Activated T-helper 2 cell treated with anti-CD3 and anti-CD28 coated beads, Interferon-gamma antibody, Interleukin-2, Interleukin-4, amounts not matched to agents 10 μg/mL and 5 μg/mL and 100 μg/mL, durations not matched to agents 14 hours and 24 hours and 36 hours (primary cell): ENCODE measurements at regions not wholly inside any gene's neighbourhood (a gene's known extent, or its start where the extent isn't known, plus 50 kb on each side); places are given as distances from the start of the nearest gene placed in this dataset.

ENCODE experiments used
- DNase-seq: peaks from one replicate; pipeline ENCODE4 v3.0.0; 2021; ENCODE audit warnings: low spot score
- H3K27ac Mint-ChIP-seq: one replicate; pipeline ENCODE4 v1.8.0; 2021; ENCODE audit warnings: mixed read lengths
- H3K27me3 Mint-ChIP-seq: one replicate; pipeline ENCODE4 v1.8.0; 2021; ENCODE audit warnings: low read depth, mixed read lengths
- H3K36me3 Mint-ChIP-seq: one replicate; pipeline ENCODE4 v1.8.0; 2021; ENCODE audit warnings: low read depth, mixed read lengths
- H3K4me1 Mint-ChIP-seq: one replicate; pipeline ENCODE4 v1.8.0; 2021; ENCODE audit warnings: low read depth, mixed read lengths
- H3K4me3 Mint-ChIP-seq: one replicate; pipeline ENCODE4 v1.8.0; 2021; ENCODE audit warnings: low read depth, mild to moderate bottlenecking, moderate library complexity, mixed read lengths
- H3K9me3 Mint-ChIP-seq: one replicate; pipeline ENCODE4 v1.8.0; 2021; ENCODE audit warnings: mixed read lengths
- intact Hi-C: fragments of 100-400 bp; cut with micrococcal nuclease; formaldehyde crosslinking; loops from one replicate; pipeline ENCODE4 v1.15.1; 2023

GRCh38 chr5:92981001-92981400 lies 600.0 kb downstream of the NR2F1-AS1 start:
- Mint-ChIP-seq H3K4me3 (no peak overlapping the region), H3K9me3 (peaks cover 7% of the 10 kb centered on the region), H3K4me1 (no peaks in the 10 kb centered on the region), H3K36me3 (no peaks in the 10 kb centered on the region), H3K27ac (no peak overlapping the region), H3K27me3 (no peaks in the 10 kb centered on the region)
- no peak for DNase-seq
- intact Hi-C loops: no loop called here

- H3K9me3 Mint-ChIP-seq: peaks cover 7% of the 10 kb centered on the region
- no peaks in the 10 kb centered on the region for H3K36me3 Mint-ChIP-seq
- intact Hi-C loops: no loop called here
- no peaks in the 10 kb centered on the region for H3K4me1 Mint-ChIP-seq
- no peaks in the 10 kb centered on the region for H3K27me3 Mint-ChIP-seq
- no peak overlapping the region for H3K27ac Mint-ChIP-seq
- H3K4me3 Mint-ChIP-seq: no peak overlapping the region
- DNase-seq: no peak
These were observed 600.5 kb downstream of the NR2F1-AS1 start for GRCh38 chr5:92980491-92980890.

GRCh38 chr5:92979716-92980115 lies 601.3 kb downstream of the NR2F1-AS1 start:
- H3K27ac Mint-ChIP-seq: no peak overlapping the region
- peaks cover 2% of the 10 kb centered on the region for H3K9me3 Mint-ChIP-seq
- intact Hi-C loops: no loop called here
- no peak overlapping the region for H3K4me3 Mint-ChIP-seq
- H3K4me1 Mint-ChIP-seq: no peaks in the 10 kb centered on the region
- H3K36me3 Mint-ChIP-seq: no peaks in the 10 kb centered on the region
- DNase-seq: no peak
- H3K27me3 Mint-ChIP-seq: no peaks in the 10 kb centered on the region

GRCh38 chr5:92977846-92978540 lies 603.0 kb downstream of the NR2F1-AS1 start:
- Mint-ChIP-seq H3K27ac (no peak overlapping the region), H3K27me3 (no peaks in the 10 kb centered on the region), H3K4me3 (no peak overlapping the region), H3K36me3 (no peaks in the 10 kb centered on the region), H3K4me1 (no peaks in the 10 kb centered on the region), H3K9me3 (no peaks in the 10 kb centered on the region)
- intact Hi-C loops: no loop called here
- no peak for DNase-seq

GRCh38 chr5:92976156-92976555 lies 604.9 kb downstream of the NR2F1-AS1 start:
- Mint-ChIP-seq H3K27me3 (no peaks in the 10 kb centered on the region), H3K9me3 (no peaks in the 10 kb centered on the region), H3K36me3 (no peaks in the 10 kb centered on the region), H3K4me1 (no peaks in the 10 kb centered on the region), H3K27ac (no peak overlapping the region), H3K4me3 (no peak overlapping the region)
- intact Hi-C loops: no loop called here
- DNase-seq: no peak

- no peak for DNase-seq
- Mint-ChIP-seq H3K4me1 (no peaks in the 10 kb centered on the region), H3K36me3 (no peaks in the 10 kb centered on the region), H3K27ac (no peak overlapping the region), H3K9me3 (no peaks in the 10 kb centered on the region), H3K27me3 (no peaks in the 10 kb centered on the region), H3K4me3 (no peak overlapping the region)
- intact Hi-C loops: no loop called here
These were observed 611.2 kb downstream of the NR2F1-AS1 start for GRCh38 chr5:92969781-92970237.

GRCh38 chr5:92969191-92969780 lies 611.7 kb downstream of the NR2F1-AS1 start:
- Mint-ChIP-seq H3K36me3 (no peaks in the 10 kb centered on the region), H3K9me3 (no peaks in the 10 kb centered on the region), H3K4me1 (no peaks in the 10 kb centered on the region), H3K27ac (no peak overlapping the region), H3K27me3 (no peaks in the 10 kb centered on the region), H3K4me3 (no peak overlapping the region)
- DNase-seq: no peak
- intact Hi-C loops: no loop called here

- intact Hi-C loops: no loop called here
- no peaks in the 10 kb centered on the region for H3K36me3 Mint-ChIP-seq
These were observed 617.2 kb downstream of the NR2F1-AS1 start for GRCh38 chr5:92963800-92964199.

GRCh38 chr5:92962752-92963151 lies 618.3 kb downstream of the NR2F1-AS1 start:
- H3K36me3 Mint-ChIP-seq: no peaks in the 10 kb centered on the region
- no peaks in the 10 kb centered on the region for H3K9me3 Mint-ChIP-seq
- no peaks in the 10 kb centered on the region for H3K27me3 Mint-ChIP-seq
- no peak overlapping the region for H3K27ac Mint-ChIP-seq
- no peaks in the 10 kb centered on the region for H3K4me1 Mint-ChIP-seq
- no peak overlapping the region for H3K4me3 Mint-ChIP-seq
- no peak for DNase-seq
- intact Hi-C loops: no loop called here

More at GRCh38 chr5:92963800-92964199, 617.2 kb downstream of the NR2F1-AS1 start:
- no peak for DNase-seq
- no peaks in the 10 kb centered on the region for H3K27me3 Mint-ChIP-seq
- H3K27ac Mint-ChIP-seq: no peak overlapping the region
- no peaks in the 10 kb centered on the region for H3K4me1 Mint-ChIP-seq
- no peak overlapping the region for H3K4me3 Mint-ChIP-seq
- no peaks in the 10 kb centered on the region for H3K9me3 Mint-ChIP-seq

GRCh38 chr5:92956886-92957285 lies 624.1 kb downstream of the NR2F1-AS1 start:
- no peaks in the 10 kb centered on the region for H3K27me3 Mint-ChIP-seq
- no peaks in the 10 kb centered on the region for H3K4me1 Mint-ChIP-seq
- no peaks in the 10 kb centered on the region for H3K36me3 Mint-ChIP-seq
- DNase-seq: no peak
- H3K27ac Mint-ChIP-seq: no peak overlapping the region
- peaks cover 32% of the 10 kb centered on the region for H3K9me3 Mint-ChIP-seq
- intact Hi-C loops: no loop called here
- H3K4me3 Mint-ChIP-seq: no peak overlapping the region

GRCh38 chr5:92952243-92952642 lies 628.8 kb downstream of the NR2F1-AS1 start:
- intact Hi-C loops: no loop called here
- Mint-ChIP-seq H3K27me3 (no peaks in the 10 kb centered on the region), H3K9me3 (peaks cover 49% of the 10 kb centered on the region), H3K27ac (no peak overlapping the region), H3K4me3 (no peak overlapping the region), H3K36me3 (no peaks in the 10 kb centered on the region), H3K4me1 (no peaks in the 10 kb centered on the region)
- no peak for DNase-seq

- no peaks in the 10 kb centered on the region for H3K4me1 Mint-ChIP-seq
- no peak overlapping the region for H3K27ac Mint-ChIP-seq
- H3K9me3 Mint-ChIP-seq: peaks cover 49% of the 10 kb centered on the region
- intact Hi-C loops: no loop called here
- no peaks in the 10 kb centered on the region for H3K36me3 Mint-ChIP-seq
- no peak for DNase-seq
- no peaks in the 10 kb centered on the region for H3K27me3 Mint-ChIP-seq
- no peak overlapping the region for H3K4me3 Mint-ChIP-seq
These were observed 629.3 kb downstream of the NR2F1-AS1 start for GRCh38 chr5:92951746-92952145.

GRCh38 chr5:92946546-92946945 lies 634.5 kb downstream of the NR2F1-AS1 start:
- no peaks in the 10 kb centered on the region for H3K4me1 Mint-ChIP-seq

More at GRCh38 chr5:92946546-92946945, 634.5 kb downstream of the NR2F1-AS1 start:
- Mint-ChIP-seq H3K9me3 (peaks cover 14% of the 10 kb centered on the region), H3K4me3 (no peak overlapping the region), H3K27ac (no peak overlapping the region), H3K36me3 (no peaks in the 10 kb centered on the region), H3K27me3 (no peaks in the 10 kb centered on the region)
- intact Hi-C loops: no loop called here
- DNase-seq: no peak
